ENCODE measurements at regions not wholly inside any gene's neighbourhood (a gene's known extent, or its start where the extent isn't known, plus 50 kb on each side); places are given as distances from the start of the nearest gene placed in this dataset.

DNA sequence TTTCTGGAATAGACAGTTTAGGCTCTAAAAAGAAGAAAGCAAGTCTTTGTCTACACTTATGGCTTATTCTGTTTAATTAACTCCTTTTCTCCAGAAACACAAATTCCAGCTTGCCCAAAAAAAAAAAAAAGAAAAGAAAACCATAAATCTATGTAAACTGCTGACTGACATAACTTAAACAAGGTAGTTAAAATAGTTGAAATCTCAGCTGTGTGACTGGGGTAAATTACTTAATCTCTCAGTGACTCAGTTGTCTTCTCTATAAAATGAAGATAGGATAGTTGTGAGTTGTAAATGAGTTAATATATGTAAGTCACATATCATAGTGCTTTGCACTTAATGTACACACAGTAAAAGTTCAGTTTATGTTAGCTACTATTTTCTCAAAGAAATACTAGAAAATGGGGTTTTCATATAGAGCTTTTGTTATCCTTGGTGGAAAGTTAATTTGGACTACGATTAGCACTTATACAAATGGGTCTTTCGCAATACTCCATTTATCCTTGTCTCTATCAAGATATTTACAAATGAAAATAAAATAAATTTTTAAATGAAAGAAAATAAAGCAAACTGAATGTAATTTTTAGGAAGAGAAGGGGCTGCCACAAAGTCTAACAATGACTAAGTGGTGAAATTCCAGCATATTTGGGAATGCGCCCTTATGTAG lies 200.9 kb downstream of the MBL2 start:
- Histone ChIP-seq H3K4me3 (no peak overlapping the region), H3K27me3 (replicated peaks in 1 of 7) (no peaks in the 10 kb centered on the region), H3K27ac (no peak overlapping the region), H3K9me3 (no peaks in the 10 kb centered on the region), H3K36me3 (no peaks in the 10 kb centered on the region), H3K4me1 (no peaks in the 10 kb centered on the region)
- intact Hi-C loops (cut with DNase I; ENCODE audit: low total_unique reads) = no loop called here
- no peak for DNase-seq
- 92 to 100% (median 95%) methylated on average over 3 of the region's 3 CpGs for WGBS, 5 donors
- TF ChIP-seq POLR2AphosphoS5 (IDR thresholded peaks at IDR 0.05) (no peak), CTCF (IDR thresholded peaks at IDR 0.05 in 8 of 11, conservative IDR thresholded peaks at IDR 0.05 in 3 of 11) (no peak), POLR2A (IDR thresholded peaks at IDR 0.05) (no peak)

GRCh38 chr10:52573347-52573746 lies 199.2 kb downstream of the MBL2 start:
- no peak overlapping the region for H3K27ac ChIP-seq
- H3K36me3 ChIP-seq = no peaks in the 10 kb centered on the region
- TF ChIP-seq POLR2AphosphoS5 (IDR thresholded peaks at IDR 0.05) (no peak), CTCF (IDR thresholded peaks at IDR 0.05 in 8 of 11, conservative IDR thresholded peaks at IDR 0.05 in 3 of 11) (no peak), POLR2A (IDR thresholded peaks at IDR 0.05) (no peak)
- DNase-seq = no peak
- no peaks in the 10 kb centered on the region for H3K9me3 ChIP-seq
- intact Hi-C loops (cut with DNase I; ENCODE audit: low total_unique reads) = no loop called here
- no peak overlapping the region for H3K4me3 ChIP-seq
- WGBS, 5 donors = 45 to 73% (median 57%) methylated on average over 2 of the region's 2 CpGs
- H3K4me1 ChIP-seq = no peaks in the 10 kb centered on the region
- no peaks in the 10 kb centered on the region for H3K27me3 ChIP-seq (replicated peaks in 1 of 7)

GRCh38 chr10:52574697-52575096 lies 197.9 kb downstream of the MBL2 start:
- no peaks in the 10 kb centered on the region for H3K27me3 ChIP-seq (replicated peaks in 1 of 7)
- DNase-seq = no peak
- TF ChIP-seq POLR2A (IDR thresholded peaks at IDR 0.05) (no peak), CTCF (IDR thresholded peaks at IDR 0.05 in 8 of 11, conservative IDR thresholded peaks at IDR 0.05 in 3 of 11) (no peak), POLR2AphosphoS5 (IDR thresholded peaks at IDR 0.05) (no peak)
- H3K4me3 ChIP-seq = no peak overlapping the region
- WGBS, 5 donors = 87 to 94% (median 87%) methylated on average over 2 of the region's 2 CpGs
- no peaks in the 10 kb centered on the region for H3K9me3 ChIP-seq
- H3K4me1 ChIP-seq = no peaks in the 10 kb centered on the region
- no peaks in the 10 kb centered on the region for H3K36me3 ChIP-seq
- no peak overlapping the region for H3K27ac ChIP-seq
- intact Hi-C loops (cut with DNase I; ENCODE audit: low total_unique reads) = no loop called here

DNA sequence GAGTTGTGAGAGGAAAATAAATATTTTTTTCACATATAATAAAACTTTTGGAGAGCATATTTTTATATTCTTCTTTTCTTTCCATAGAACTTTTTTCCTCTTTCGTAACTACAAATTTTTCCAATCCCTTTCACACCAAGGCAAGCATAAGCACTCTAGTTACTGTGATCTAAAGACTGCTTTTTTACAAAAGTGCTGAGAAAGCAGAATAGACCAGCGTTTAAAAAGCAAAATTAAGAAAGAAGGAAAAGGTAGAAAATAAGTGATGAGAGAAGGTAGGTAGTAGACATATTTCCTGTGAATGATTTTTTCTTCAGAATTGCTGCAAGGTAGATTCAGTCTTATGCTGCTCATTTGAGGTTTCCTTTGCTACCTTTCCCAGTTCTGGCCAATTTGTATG lies 195.5 kb downstream of the MBL2 start:
- no peak for DNase-seq
- H3K9me3 ChIP-seq = peaks cover 0 to 9% (median 8%) of the 10 kb centered on the region in 8 donors
- H3K27ac ChIP-seq = no peak overlapping the region
- H3K36me3 ChIP-seq = no peaks in the 10 kb centered on the region
- H3K27me3 ChIP-seq (replicated peaks in 1 of 7) = no peaks in the 10 kb centered on the region
- TF ChIP-seq CTCF (IDR thresholded peaks at IDR 0.05 in 8 of 11, conservative IDR thresholded peaks at IDR 0.05 in 3 of 11) (no peak), POLR2A (IDR thresholded peaks at IDR 0.05) (no peak), POLR2AphosphoS5 (IDR thresholded peaks at IDR 0.05) (no peak)
- H3K4me1 ChIP-seq = no peaks in the 10 kb centered on the region
- WGBS, 5 donors = 82 to 94% (median 83%) methylated on average over 2 of the region's 2 CpGs
- no peak overlapping the region for H3K4me3 ChIP-seq
- intact Hi-C loops (cut with DNase I; ENCODE audit: low total_unique reads) = no loop called here
